ENCODE measurements at regions not wholly inside any gene's neighbourhood (a gene's known extent, or its start where the extent isn't known, plus 50 kb on each side); places are given as distances from the start of the nearest gene placed in this dataset.
A peak's percentile ranks its signal among the peaks of the same experiment; 100 is the strongest.

- peak; percentile 95 for DNase-seq
Observed at GRCh38 chr5:53418826-53419658, 61.4 kb upstream of the FST start.

DNA sequence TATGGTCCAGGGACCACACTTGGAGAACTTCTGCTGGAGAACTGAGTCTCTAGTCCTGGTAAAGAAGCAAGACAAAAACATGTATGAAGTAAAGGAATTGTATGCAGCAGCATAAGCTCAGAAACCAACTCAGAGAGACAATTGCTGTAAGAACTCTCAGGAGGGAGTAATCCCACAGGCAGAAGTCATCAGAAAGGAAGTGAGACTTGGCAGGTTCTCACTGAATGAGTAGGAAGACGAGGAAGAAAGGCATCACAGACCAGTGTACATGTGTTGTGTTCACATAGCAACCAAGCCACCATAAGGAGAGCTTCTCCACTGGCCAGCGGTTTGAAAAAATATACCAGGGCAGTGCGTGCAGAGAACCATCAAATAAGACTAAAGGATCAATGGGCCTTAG lies 57.9 kb upstream of the FST start:
- DNase-seq = peak; percentile 83

DNA sequence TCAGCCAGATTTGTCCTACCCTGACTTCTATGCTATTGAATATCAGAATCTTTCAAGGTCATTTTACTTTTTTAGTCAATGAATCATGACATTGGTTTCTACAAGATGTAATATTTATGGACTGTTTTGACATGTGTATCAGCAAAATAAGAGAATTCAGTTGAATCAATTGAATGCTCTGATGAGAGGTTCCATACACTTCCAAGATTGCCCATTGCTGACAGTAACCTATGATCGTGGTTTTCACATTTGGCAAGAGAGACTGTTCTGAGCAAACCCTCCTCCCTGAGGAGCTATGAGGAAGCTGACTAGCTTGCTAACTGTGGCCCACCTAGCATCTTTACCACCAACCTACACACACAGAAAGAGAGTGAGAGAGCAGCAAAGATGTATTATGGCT lies 56.7 kb upstream of the FST start:
- DNase-seq = peak; percentile 31

- peak; percentile 57 for DNase-seq
Observed at GRCh38 chr5:53424686-53425615, 55.5 kb upstream of the FST start.

GRCh38 chr5:53425687-53426511 lies 54.5 kb upstream of the FST start:
- peak; percentile 37 for DNase-seq

DNA sequence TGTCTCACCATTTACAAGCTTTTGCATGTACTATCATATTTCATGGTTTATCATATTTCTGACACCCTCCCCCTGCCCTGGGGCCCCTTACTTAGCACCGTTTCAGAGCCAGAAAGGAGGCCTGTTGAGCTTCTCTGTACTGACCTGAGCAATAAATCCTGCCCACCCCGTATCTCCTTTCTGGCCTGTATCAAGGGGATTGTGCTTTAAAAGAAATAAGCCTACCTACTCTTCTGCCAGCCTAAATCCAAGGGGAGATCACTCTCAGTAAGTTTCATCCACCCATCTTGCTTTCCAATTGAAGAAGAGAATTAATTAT lies 54.0 kb upstream of the FST start:
- no peak for DNase-seq

DNA sequence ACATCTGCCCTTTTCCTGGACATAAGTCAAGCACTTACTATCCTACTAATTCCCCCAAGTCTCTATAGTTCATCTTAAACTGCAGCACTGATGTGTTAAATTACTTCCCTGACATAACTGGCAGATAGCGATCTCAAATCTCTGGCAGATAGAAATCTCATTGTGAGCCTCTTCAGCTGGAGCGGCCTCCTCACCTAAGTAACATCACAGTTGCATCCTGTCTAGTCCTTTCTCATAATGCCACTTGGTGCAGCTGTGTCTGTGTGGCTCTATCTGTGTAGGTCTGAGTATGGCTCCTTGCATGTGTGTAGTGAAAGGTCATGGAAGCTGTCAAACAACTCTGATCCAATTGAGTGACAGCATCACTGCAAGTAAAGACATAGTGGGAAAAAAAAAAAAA lies 53.6 kb upstream of the FST start:
- DNase-seq = no peak

DNA sequence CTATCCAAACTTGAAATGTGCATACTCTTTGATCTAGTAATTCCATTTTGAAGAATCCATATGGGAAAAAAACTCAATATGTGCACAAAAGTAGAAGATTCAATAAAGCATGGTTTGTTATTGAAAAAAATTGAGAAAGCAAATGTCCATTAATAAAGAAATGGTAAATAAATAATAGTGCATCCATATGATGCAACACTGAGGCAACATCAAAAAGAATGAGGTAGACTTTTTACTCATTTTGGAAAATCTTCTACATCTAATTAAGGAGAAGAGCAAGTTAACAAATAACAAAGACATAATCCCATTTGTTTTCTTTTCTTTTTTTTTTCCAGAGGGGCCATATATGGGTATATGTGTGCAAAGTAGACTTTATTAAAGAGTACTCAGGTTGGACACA lies 52.5 kb upstream of the FST start:
- DNase-seq = no peak

DNA sequence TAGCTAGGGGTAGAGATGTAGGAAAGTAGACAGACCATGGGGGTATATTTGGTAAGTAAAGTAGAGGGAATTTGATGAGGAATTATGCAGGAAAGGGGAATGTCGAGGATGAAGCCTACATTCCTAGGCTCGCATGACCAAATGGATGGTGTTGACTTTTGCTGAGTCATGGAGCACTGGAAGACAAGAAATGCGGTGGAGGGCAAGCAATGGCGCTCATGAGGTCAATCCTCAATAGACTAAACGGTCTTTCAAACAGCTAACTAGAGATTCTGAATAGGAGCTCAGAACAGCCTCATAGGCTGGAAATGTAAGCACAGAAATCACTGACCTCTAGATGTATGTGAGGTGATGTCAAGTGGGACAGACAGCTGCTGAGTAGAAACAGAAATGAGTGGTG lies 50.7 kb upstream of the FST start:
- DNase-seq = peak; percentile 81

- peak; percentile 73 for DNase-seq
Observed at GRCh38 chr5:53430618-53431252, 49.7 kb upstream of the FST start.

Measured in fibroblast of skin of back (primary cell).